Lower leg skin (tissue), 4 donors: ENCODE measurements at regions not wholly inside any gene's neighbourhood (a gene's known extent, or its start where the extent isn't known, plus 50 kb on each side); places are given as distances from the start of the nearest gene placed in this dataset.

Source experiments
- DNase-seq, 2 donors: peaks; one replicate each; pipeline ENCODE4 v3.0.0-alpha.2; 2019; ENCODE audit warnings: low spot score in 2 of 2
- H3K4me3 ChIP-seq: fragments of 200-600 bp; sonication (generic); 2 replicates; pipeline ENCODE4 v1.5.1; 2017; ENCODE audit warnings: mild to moderate bottlenecking, low read depth; ENCODE audit not compliant: poor library complexity, severe bottlenecking
- CTCF ChIP-seq, 3 donors: fragments of 450-650 bp; IDR thresholded peaks; one replicate each; pipeline ENCODE4 v1.5.1; 2016; ENCODE audit warnings: antibody characterized with exemption in 3 of 3, mild to moderate bottlenecking in 3 of 3, moderate library complexity in 2 of 3
- POLR2A ChIP-seq, 2 donors: fragments of 450-650 bp; IDR thresholded peaks; one replicate each; pipeline ENCODE4 v1.6.1; 2016 to 2017; ENCODE audit warnings: antibody characterized with exemption in 2 of 2, mild to moderate bottlenecking in 1 of 2, moderate library complexity in 1 of 2
- WGBS, 2 donors: methylation state at CpG; one replicate each; pipeline ENCODE4 v1.1.5; 2018; 5-methylcytosine and 5-hydroxymethylcytosine counted together
- intact Hi-C: fragments of 100-400 bp; cut with DNase I; formaldehyde crosslinking; loops from one replicate; pipeline ENCODE4 v1.15.0; 2023; ENCODE audit warnings: low total_unique reads

- intact Hi-C loops = no loop called here
- no peak overlapping the region for H3K4me3 ChIP-seq
- TF ChIP-seq POLR2A (IDR thresholded peaks at IDR 0.05) (no peak), CTCF (IDR thresholded peaks at IDR 0.05) (no peak)
- no peak for DNase-seq
- 91 to 95% methylated on average over 3 of the region's 3 CpGs for WGBS, 2 donors
Observed at GRCh38 chr9:2343756-2344155, 277.8 kb upstream of the VLDLR start.

GRCh38 chr9:2344436-2344835, 277.2 kb upstream of the VLDLR start:
- intact Hi-C loops = no loop called here
- no peak for DNase-seq
- H3K4me3 ChIP-seq = no peak overlapping the region
- 93 to 97% methylated on average over 2 of the region's 2 CpGs for WGBS, 2 donors
- TF ChIP-seq CTCF (IDR thresholded peaks at IDR 0.05) = no peak

- 91% methylated on average over 4 of the region's 4 CpGs for WGBS, 2 donors
- no peak overlapping the region for H3K4me3 ChIP-seq
- DNase-seq = no peak
- intact Hi-C loops = no loop called here
- TF ChIP-seq CTCF (IDR thresholded peaks at IDR 0.05) (no peak), POLR2A (IDR thresholded peaks at IDR 0.05) (no peak)
Observed at GRCh38 chr9:2345013-2345412, 276.6 kb upstream of the VLDLR start.

- no peak for DNase-seq
- no peak overlapping the region for H3K4me3 ChIP-seq
- WGBS, 2 donors = 77 to 79% methylated on average over 2 of the region's 2 CpGs
- intact Hi-C loops = no loop called here
- no peak for TF ChIP-seq POLR2A (IDR thresholded peaks at IDR 0.05)
- no peak for TF ChIP-seq CTCF (IDR thresholded peaks at IDR 0.05)
Observed at GRCh38 chr9:2346277-2346913, 275.2 kb upstream of the VLDLR start.

GRCh38 chr9:2351324-2351723, 270.3 kb upstream of the VLDLR start:
- DNase-seq = no peak
- 87 to 91% methylated on average over 3 of the region's 3 CpGs for WGBS, 2 donors
- intact Hi-C loops = no loop called here

More at GRCh38 chr9:2351324-2351723, 270.3 kb upstream of the VLDLR start:
- no peak overlapping the region for H3K4me3 ChIP-seq
- TF ChIP-seq CTCF (IDR thresholded peaks at IDR 0.05) (no peak), POLR2A (IDR thresholded peaks at IDR 0.05) (no peak)
